GM19025 (cell line): ENCODE measurements at regions not wholly inside any gene's neighbourhood (a gene's known extent, or its start where the extent isn't known, plus 50 kb on each side); places are given as distances from the start of the nearest gene placed in this dataset.
"Not testable (repeated sequence)": the region's sequence is repeated elsewhere in the genome, so short reads cannot be mapped to it uniquely, and the experiment has no call there.

Experiments
- ATAC-seq: cut with Tn5 transposase; IDR thresholded peaks from one replicate; pipeline ENCODE4 v1.9.1; 2021; ENCODE audit warnings: mild to moderate bottlenecking, low read depth, moderate library complexity; ENCODE audit not compliant: unreplicated experiment

GRCh38 chr2:195572895-195573683 is 83.9 kb upstream of the SLC39A10 start:
- no peak for ATAC-seq

GRCh38 chr2:195570329-195570728 is 86.7 kb upstream of the SLC39A10 start:
- ATAC-seq, result no peak

GRCh38 chr2:195569255-195569654 is 87.8 kb upstream of the SLC39A10 start:
- no peak for ATAC-seq

GRCh38 chr2:195564625-195565135 is 92.3 kb upstream of the SLC39A10 start:
- not testable (repeated sequence) for ATAC-seq

GRCh38 chr2:195563857-195564512 is 93.0 kb upstream of the SLC39A10 start:
- no peak for ATAC-seq

GRCh38 chr2:195562570-195563566 is 94.2 kb upstream of the SLC39A10 start:
- no peak for ATAC-seq

- ATAC-seq, result peak; percentile 38
These were observed 95.7 kb upstream of the SLC39A10 start for GRCh38 chr2:195561116-195561921.

- ATAC-seq, result no peak
These were observed 96.7 kb upstream of the SLC39A10 start for GRCh38 chr2:195560209-195560895.

- ATAC-seq, result peak; percentile 78
These were observed 97.6 kb upstream of the SLC39A10 start for GRCh38 chr2:195559431-195559914.

GRCh38 chr2:195555971-195556370 is 101.1 kb upstream of the SLC39A10 start:
- ATAC-seq, result no peak

- no peak for ATAC-seq
These were observed 104.4 kb upstream of the SLC39A10 start for GRCh38 chr2:195552581-195552980.

GRCh38 chr2:195548198-195548940 is 108.7 kb upstream of the SLC39A10 start:
- no peak for ATAC-seq

- not testable (repeated sequence) for ATAC-seq
These were observed 109.7 kb upstream of the SLC39A10 start for GRCh38 chr2:195547268-195547840.

GRCh38 chr2:195545811-195546210 is 111.2 kb upstream of the SLC39A10 start:
- no peak for ATAC-seq

GRCh38 chr2:195543902-195544894 is 112.8 kb upstream of the SLC39A10 start:
- ATAC-seq, result peak; percentile 97

- ATAC-seq, result no peak
These were observed 114.0 kb upstream of the SLC39A10 start for GRCh38 chr2:195543063-195543462.

- ATAC-seq, result no peak
These were observed 115.0 kb upstream of the SLC39A10 start for GRCh38 chr2:195542067-195542466.
